ENCODE measurements at regions not wholly inside any gene's neighbourhood (a gene's known extent, or its start where the extent isn't known, plus 50 kb on each side); places are given as distances from the start of the nearest gene placed in this dataset.

- no peak for DNase-seq
These were observed 297.2 kb downstream of the TCERG1L start for GRCh38 chr10:131014271-131014670.

DNA sequence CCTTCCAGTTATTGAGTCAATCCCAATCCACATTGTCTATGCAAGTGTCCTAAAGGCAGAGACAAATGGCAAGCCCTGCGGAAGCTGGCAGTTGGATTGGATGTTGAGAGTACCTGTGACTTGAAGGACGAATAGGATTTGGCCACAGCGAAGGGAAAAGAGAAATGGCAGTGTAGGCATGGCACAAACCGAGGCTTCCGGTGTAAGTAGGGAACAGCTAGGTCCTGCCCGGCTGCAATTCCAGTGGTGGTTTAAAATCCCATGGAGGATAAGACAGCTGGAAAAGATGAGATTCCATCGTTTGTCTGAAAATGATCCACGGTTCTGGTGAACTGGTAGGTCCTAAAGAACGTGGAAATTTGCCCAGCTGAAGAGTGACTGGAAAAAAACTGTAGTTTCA lies 296.2 kb downstream of the TCERG1L start:
- DNase-seq = no peak

DNA sequence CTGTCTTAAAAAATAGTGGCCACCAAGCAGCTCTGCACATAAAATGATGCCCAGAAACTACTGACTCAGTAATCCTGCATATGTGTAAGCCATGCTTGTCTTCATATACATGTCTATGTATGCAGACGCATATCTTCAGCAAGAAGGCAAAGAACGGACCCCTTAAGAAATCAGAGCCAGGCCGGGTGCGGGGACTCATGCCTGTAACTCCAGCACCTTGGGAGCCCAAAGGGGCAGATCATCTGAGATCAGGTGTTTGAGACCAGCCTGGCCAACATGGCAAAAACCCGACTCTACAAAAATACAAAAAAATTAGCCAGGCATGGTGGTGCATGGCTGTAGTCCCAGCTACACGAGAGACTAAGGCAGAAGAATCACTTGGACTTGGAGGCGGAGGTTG lies 295.0 kb downstream of the TCERG1L start:
- DNase-seq = no peak

GRCh38 chr10:131017566-131018285 lies 293.8 kb downstream of the TCERG1L start:
- DNase-seq = no peak

GRCh38 chr10:131018886-131019500 lies 292.5 kb downstream of the TCERG1L start:
- no peak for DNase-seq

DNA sequence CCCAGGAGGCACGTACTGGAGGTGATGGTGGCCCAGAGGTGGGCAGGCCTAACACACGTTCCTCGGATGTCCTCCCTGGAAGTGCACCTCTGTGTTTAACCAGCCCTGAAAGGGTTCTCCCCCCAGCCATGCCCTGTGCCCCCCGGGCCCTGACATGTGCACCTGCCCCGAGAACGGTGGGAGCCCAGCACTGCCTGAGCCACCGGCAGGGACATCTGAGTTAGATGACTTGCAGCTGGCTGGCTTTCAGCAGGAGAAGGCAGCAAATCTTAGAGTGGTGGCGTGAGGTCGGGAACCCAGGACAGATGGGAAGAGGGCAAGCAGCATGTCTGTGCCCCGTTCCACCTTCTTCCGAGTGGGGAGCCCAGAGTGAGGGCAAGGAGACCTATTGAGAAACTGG lies 291.8 kb downstream of the TCERG1L start:
- DNase-seq = no peak

- DNase-seq = no peak
These were observed 290.7 kb downstream of the TCERG1L start for GRCh38 chr10:131020775-131021174.

GRCh38 chr10:131021246-131021895 lies 290.1 kb downstream of the TCERG1L start:
- no peak for DNase-seq

DNA sequence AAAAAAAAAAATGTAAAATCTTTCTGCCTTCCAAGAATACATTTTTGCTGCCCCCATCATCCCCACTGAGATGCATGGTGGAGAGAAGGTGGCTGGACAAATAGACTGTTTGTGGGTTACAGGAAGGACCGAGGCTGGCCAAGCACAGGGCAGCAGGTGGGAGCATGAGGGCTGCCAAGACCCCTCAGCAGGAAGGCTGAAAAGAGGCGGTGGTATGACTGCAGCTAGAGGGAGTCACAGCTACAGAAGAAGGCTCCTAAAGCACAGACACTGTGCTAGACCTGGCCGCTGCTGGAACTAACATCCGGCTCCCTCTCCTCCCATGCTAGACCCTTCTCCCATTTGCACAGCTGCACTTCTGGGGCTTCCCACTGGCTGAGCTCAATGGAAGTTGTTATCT lies 289.6 kb downstream of the TCERG1L start:
- DNase-seq = no peak

DNA sequence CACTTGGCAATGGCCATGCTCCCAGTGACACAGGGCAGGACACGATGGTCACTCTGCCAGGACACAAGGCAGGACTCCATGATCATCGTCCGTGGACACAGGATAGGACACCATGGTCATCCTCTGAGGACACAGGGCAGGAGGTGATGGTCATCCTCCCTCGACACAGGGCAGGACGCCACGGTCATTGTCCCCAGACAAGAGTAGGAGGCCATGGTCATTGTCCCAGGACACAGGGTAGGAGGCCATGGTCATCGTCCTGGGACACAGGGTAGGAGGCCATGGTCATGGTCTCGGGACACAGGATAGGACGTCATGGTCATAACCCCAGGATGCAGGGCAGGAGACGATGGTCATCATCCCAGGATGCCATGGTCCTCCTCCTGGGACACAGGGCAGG lies 289.2 kb downstream of the TCERG1L start:
- DNase-seq = no peak

- DNase-seq = no peak
These were observed 288.5 kb downstream of the TCERG1L start for GRCh38 chr10:131022981-131023380.

DNA sequence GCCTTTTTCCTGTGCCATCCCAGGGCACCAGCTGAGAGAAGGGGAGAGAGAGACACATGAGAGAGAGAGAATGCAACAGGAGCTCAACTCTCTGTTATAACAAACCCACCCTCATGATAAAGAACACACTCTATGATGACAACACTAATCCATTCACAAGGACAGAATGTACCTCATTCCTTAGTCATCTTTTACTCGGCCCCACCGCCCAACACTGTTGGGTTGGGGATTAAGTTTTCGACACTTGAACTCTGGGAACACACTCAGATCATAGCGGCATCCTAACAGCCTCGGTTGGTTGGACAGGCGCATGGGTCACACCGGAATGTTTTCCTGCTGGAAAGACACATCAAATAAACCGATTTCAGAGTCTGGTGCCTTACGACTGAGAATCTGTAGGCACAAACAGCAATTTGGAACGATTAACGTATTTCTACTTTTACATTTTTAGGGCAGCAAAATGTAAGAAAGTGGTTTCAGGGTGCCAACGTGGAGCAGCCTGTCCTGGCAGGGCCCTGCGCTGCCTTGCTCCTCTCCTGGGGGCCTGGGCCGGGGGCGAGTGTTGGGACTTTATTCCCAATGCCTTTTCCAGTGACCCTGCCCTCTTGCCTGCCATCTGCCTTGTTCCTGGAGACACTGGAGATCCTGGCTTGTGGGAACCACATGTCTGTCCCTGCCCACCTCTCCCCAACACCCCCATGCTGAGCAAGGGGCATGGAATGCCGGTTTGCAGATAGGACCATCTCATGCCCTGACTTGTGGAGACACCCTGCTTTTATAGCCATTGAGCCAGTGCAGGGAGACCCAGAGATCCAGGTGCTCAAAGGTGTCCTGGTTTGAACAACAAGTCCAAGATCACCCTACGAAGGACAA lies 287.0 kb downstream of the TCERG1L start:
- DNase-seq = no peak

DNA sequence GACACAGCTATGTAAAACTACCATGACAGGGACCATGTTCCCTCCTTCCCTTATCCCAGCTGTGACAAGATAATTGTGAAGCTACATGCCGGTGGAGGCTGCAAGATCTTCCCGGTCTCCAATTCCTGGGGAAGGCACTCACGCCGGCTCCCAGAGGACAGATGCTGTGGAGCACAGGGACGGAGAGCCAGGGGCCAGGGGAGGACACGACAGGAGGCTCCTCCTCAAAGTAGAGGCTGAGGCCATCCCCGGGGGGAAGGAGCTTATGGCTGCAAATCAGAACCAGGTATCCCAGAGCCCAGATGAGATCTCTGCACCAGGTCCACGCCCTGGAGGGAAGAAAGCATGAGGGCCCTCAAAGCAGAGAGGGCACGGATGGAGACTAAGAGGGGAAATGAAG lies 286.2 kb downstream of the TCERG1L start:
- DNase-seq = no peak

DNA sequence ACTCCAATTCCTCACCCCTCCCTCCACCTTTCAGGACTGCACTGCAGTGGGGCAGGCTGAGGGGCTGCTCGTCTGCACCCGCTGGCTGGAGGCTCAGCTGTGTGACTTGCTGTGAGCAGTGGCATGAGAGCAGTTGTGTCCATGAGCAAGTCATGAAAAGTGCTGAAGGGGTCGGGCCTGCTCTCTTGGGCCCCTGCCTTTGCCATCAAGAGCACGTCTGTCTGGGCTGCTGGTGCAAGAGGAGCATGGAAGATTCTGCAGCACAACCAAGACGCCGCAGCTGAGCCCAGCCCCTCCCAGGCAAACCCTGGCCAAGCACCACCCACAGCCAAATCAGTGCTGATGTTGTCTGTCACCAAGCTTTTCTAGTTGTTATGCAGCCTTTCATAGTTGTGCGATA lies 284.3 kb downstream of the TCERG1L start:
- no peak for DNase-seq

DNA sequence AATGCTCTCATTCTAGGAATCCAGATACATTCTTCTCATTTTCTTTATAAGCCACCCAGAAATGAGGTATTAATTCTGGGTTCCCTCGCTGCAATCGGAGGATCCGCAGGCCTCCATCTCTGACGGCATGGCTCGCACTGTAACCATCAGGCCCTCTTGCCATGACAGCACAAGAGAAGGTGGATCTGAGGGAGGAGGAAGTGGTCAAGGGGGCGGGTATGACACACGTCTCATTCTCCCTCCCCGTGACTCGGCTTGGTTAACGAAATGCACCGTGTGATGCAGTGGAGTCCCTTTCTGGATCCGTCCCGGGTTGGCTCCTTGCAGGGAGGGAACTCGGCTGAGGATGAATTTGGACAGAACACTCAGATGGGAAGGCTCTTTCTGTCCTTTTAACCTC lies 280.2 kb downstream of the TCERG1L start:
- no peak for DNase-seq

DNA sequence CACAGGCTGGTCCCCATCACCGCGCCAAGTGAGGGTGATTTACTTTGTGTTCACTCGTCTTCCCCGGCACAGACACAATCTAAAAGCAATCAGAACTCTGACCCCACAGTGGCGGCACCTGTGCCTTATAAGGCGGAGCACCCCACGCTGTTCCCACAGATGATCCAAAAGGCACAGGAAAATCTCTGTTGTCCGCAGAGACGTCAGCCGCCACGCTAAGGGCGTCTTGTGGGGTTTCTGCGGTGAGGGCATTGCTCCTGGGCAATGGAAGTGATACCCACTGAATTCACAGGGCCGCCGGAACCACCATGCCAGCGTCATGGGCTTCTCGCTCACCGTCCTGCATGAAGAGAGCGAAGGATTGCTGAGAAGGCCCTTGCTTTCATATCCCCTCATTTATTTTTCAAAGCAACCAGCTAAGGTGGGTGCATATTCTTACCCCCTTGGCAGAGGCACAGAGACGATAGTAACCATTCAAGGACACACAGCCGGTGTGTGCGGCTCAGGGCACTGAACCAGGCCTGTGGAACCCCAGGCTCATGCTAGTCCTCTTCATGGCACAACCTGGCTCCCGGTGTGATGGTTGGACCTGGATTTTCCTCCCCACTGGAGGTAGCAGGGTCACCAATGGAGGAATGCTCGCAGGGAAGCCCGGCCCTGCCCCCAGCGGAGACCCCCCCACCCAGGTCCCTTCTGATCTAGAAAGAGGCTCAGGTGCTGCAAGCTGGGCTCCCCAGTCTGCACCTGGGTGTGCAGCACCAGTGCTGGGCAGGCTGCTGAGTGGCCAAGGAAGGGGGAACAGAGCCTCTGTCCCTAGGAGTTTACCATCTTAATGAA lies 279.0 kb downstream of the TCERG1L start:
- no peak for DNase-seq

GRCh38 chr10:131033166-131034085 lies 278.1 kb downstream of the TCERG1L start:
- DNase-seq = no peak

GRCh38 chr10:131034451-131034850 lies 277.1 kb downstream of the TCERG1L start:
- DNase-seq = no peak

- DNase-seq = no peak
These were observed 275.7 kb downstream of the TCERG1L start for GRCh38 chr10:131035779-131036178.

DNA sequence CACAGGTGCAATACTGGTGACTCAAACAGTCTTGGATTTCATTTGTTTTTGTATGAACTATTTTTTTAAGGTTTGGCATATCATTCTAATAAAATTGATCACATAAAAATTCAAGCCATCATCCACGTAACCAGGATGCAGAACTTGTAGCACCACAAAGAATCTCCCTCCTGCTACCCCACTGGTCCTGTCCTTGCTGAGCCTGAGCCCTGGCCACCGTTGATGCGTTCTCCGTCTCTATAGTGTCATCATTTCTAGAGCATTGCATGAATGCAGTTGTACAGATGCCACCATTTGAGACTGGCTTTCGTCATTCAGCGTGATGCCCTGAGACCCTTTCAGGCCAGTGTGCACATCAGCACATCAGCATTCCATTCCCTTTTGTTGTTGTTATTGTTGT lies 273.5 kb downstream of the TCERG1L start:
- no peak for DNase-seq

DNA sequence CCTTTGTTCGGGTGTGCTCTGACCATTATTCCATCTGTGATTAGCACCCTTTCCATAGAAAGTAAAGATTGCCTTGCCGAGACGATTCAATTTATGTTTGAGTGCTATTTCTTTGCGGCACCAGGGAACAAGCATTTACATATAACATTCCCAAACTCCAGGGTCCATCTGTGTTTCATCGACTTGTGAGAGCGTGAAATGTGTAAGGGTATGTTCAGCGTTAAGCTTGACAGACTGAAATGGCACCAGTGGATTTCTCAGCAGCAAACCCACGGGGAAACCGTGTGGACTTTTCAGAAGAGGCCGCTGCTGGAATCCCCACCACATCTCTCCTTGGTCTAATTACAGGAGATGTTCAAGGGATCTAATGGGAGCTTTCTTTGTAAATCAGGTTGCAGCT lies 270.5 kb downstream of the TCERG1L start:
- DNase-seq = no peak
